ENCODE measurements at regions not wholly inside any gene's neighbourhood (a gene's known extent, or its start where the extent isn't known, plus 50 kb on each side); places are given as distances from the start of the nearest gene placed in this dataset.

DNA sequence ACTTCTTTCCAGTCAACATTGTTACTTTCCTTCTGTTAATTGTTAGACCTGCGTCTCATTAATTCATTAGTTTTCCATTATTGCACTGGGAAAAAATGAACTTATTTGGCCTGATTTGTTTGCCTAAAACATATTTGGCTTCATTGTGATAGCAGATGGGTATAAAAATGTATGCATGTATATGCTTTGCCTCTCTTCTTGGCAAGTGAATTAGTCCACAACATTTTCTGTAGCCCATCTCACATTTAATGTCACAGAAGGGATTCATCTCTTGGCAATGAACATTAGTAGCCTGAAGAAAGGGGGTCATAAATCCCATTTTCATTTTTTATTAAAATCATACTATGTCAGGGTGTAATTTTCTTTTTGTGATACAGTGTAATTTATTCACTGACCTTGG, 125.2 kb downstream of the TUSC7 start:
- no peaks in the 10 kb centered on the region for H3K27me3 ChIP-seq
- 95 to 96% methylated on average over 1 of the region's 1 CpG for WGBS, 2 donors
- H3K27ac ChIP-seq = no peak overlapping the region
- intact Hi-C loops (cut with DNase I) = no loop called here
- no peaks in the 10 kb centered on the region for H3K36me3 ChIP-seq
- no peak for DNase-seq
- TF ChIP-seq, protein P1, sequence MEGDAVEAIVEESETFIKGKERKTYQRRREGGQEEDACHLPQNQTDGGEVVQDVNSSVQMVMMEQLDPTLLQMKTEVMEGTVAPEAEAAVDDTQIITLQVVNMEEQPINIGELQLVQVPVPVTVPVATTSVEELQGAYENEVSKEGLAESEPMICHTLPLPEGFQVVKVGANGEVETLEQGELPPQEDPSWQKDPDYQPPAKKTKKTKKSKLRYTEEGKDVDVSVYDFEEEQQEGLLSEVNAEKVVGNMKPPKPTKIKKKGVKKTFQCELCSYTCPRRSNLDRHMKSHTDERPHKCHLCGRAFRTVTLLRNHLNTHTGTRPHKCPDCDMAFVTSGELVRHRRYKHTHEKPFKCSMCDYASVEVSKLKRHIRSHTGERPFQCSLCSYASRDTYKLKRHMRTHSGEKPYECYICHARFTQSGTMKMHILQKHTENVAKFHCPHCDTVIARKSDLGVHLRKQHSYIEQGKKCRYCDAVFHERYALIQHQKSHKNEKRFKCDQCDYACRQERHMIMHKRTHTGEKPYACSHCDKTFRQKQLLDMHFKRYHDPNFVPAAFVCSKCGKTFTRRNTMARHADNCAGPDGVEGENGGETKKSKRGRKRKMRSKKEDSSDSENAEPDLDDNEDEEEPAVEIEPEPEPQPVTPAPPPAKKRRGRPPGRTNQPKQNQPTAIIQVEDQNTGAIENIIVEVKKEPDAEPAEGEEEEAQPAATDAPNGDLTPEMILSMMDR (IDR thresholded peaks at IDR 0.05) = no peak
- no peak for TF ChIP-seq POLR2A (IDR thresholded peaks at IDR 0.05)
- H3K9me3 ChIP-seq = no peaks in the 10 kb centered on the region
- no peaks in the 10 kb centered on the region for H3K4me1 ChIP-seq
- H3K4me3 ChIP-seq (replicated peaks in 1 of 3) = no peak overlapping the region

DNA sequence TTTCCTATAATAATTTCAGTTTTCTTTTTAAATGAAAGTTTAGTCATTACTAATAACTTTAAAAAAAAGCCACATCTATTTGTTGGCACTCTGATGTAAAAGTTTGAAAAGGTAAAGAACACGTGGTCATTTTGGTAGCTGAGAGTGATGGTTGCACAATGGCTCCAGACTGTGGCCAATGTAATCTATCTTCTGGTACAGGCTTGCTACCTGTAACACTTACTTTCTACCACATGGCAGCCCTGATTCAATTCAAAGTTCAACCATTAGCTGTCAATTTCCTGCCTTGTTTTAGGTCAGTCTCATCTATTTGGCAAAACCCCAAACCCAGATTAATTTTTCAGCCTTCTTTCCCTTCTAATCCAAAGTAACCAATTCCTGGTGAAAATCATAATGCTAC, 126.1 kb downstream of the TUSC7 start:
- Histone ChIP-seq H3K4me3 (replicated peaks in 1 of 3) (no peak overlapping the region), H3K36me3 (no peaks in the 10 kb centered on the region), H3K27me3 (no peaks in the 10 kb centered on the region), H3K27ac (no peak overlapping the region), H3K4me1 (no peaks in the 10 kb centered on the region), H3K9me3 (no peaks in the 10 kb centered on the region)
- intact Hi-C loops (cut with DNase I) = no loop called here
- TF ChIP-seq, protein P1 (IDR thresholded peaks at IDR 0.05) = no peak
- TF ChIP-seq POLR2A (IDR thresholded peaks at IDR 0.05) = no peak
- WGBS, 2 donors = 72 to 74% methylated on average over 1 of the region's 1 CpG
- no peak for DNase-seq

DNA sequence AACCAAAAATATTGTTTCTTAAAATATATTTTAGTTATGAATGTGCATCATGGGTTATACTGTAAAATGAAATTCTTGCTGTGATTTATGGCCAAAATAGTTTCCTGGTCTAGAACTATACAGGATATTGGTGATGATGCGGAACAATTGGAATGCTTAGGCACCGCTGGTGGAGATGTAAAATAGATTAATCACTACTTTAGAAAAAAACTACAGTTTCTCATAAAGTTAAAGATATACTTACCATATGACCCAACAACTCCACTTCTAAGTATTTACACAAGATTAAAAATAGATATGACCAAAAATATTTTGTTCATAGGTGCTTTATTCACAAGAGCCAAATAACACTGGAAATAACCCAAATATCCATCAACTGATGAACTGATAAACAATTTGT, 126.7 kb downstream of the TUSC7 start:
- Histone ChIP-seq H3K4me3 (replicated peaks in 1 of 3) (no peak overlapping the region), H3K27me3 (no peaks in the 10 kb centered on the region), H3K4me1 (no peaks in the 10 kb centered on the region), H3K9me3 (no peaks in the 10 kb centered on the region), H3K27ac (no peak overlapping the region), H3K36me3 (no peaks in the 10 kb centered on the region)
- no peak for TF ChIP-seq POLR2A (IDR thresholded peaks at IDR 0.05)
- TF ChIP-seq, protein P1 (IDR thresholded peaks at IDR 0.05) = no peak
- WGBS, 2 donors = 77 to 87% methylated on average over 2 of the region's 2 CpGs
- DNase-seq = no peak
- intact Hi-C loops (cut with DNase I) = no loop called here

DNA sequence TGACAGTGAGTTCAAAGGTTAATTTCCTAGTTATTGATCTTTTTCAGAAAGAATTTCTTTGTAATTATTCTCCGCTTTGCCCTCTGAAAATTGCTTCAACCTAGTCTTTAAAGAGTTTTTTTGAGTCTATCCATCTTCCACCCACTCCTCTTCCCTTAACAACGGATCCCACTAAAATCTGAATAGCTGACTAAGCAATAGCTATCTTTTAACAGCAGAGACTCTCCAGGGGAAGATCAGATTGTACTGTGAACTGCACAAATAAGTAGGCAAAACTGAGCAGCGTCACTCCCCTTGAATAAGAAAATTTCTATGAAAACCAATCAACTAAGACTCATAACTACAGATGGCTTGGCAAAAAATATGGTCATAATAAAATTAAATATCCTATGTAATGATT, 127.9 kb downstream of the TUSC7 start:
- H3K4me3 ChIP-seq (replicated peaks in 1 of 3) = no peak overlapping the region
- H3K36me3 ChIP-seq = no peaks in the 10 kb centered on the region
- no peak overlapping the region for H3K27ac ChIP-seq
- H3K9me3 ChIP-seq = no peaks in the 10 kb centered on the region
- 60 to 61% methylated on average over 3 of the region's 3 CpGs for WGBS, 2 donors
- H3K27me3 ChIP-seq = no peaks in the 10 kb centered on the region
- DNase-seq = no peak
- intact Hi-C loops (cut with DNase I) = no loop called here
- TF ChIP-seq POLR2A (IDR thresholded peaks at IDR 0.05) = no peak
- TF ChIP-seq, protein P1 (IDR thresholded peaks at IDR 0.05) = no peak
- H3K4me1 ChIP-seq = no peaks in the 10 kb centered on the region

DNA sequence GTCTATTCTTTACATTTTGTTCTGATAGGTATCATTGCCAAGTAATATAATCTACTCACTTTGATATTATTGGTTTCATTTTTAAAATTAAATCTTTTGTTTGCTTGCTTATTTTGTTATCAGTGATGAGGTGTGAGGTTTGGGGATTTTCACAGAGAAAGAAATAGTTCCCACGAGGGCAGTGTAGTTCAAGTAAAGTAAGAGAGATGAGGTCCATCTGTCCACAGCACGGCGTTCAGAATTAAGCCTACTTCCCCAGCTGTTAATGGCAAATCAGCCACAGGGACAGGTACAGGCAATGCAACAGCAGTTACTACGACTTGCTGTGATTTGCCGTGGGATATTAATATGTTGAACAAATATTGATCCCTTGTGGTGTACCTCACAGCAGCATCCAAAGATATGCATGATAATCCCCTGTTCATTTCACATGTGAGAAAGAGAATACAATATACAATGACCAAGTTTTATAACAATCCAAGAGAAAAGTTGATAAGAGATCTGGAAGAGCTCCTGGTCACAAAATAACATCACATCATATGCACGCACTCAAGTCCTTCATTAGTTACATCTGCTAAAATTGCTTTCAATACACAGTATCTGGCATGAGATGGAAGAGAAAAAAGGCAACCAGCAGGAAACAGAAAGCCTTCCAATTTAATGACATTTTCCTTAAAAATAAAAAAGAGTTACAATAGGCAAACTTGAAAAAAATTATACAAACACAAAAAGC, 131.6 kb downstream of the TUSC7 start:
- H3K4me3 ChIP-seq (replicated peaks in 1 of 3) = no peak overlapping the region
- no peaks in the 10 kb centered on the region for H3K36me3 ChIP-seq
- no peak for DNase-seq
- H3K27me3 ChIP-seq = no peaks in the 10 kb centered on the region
- 71 to 74% methylated on average over 6 of the region's 6 CpGs for WGBS, 2 donors
- TF ChIP-seq POLR2A (IDR thresholded peaks at IDR 0.05) = no peak
- TF ChIP-seq, protein P1 (IDR thresholded peaks at IDR 0.05) = no peak
- intact Hi-C loops (cut with DNase I) = no loop called here
- no peaks in the 10 kb centered on the region for H3K4me1 ChIP-seq
- no peak overlapping the region for H3K27ac ChIP-seq
- H3K9me3 ChIP-seq = no peaks in the 10 kb centered on the region

Measured in thyroid gland (tissue), 4 donors.